ENCODE measurements at regions not wholly inside any gene's neighbourhood (a gene's known extent, or its start where the extent isn't known, plus 50 kb on each side); places are given as distances from the start of the nearest gene placed in this dataset.

- FAIRE-seq: no peak
- TF ChIP-seq TAF1 (IDR thresholded peaks at IDR 0.05; ENCODE audit: low read depth, low read length) (no peak), PAX5 (IDR thresholded peaks at IDR 0.05; ENCODE audit: insufficient read depth, low read length, severe bottlenecking) (no peak), POLR2A (IDR thresholded peaks at IDR 0.05; ENCODE audit: low read depth, low read length) (no peak), POU2F2 (IDR thresholded peaks at IDR 0.05; ENCODE audit: low read depth, low read length) (no peak), SPI1 (IDR thresholded peaks at IDR 0.05; ENCODE audit: low read depth, low read length) (no peak), POLR2AphosphoS5 (IDR thresholded peaks at IDR 0.05; ENCODE audit: low read depth, low read length) (no peak)
- DNase-seq (ENCODE audit: insufficient read length, low spot score): no peak
Measured at GRCh38 chr20:40491009-40491590, 197.9 kb downstream of the MAFB start.

- DNase-seq (ENCODE audit: insufficient read length, low spot score): no peak
Measured at GRCh38 chr20:40489886-40490285, 199.2 kb downstream of the MAFB start.

GRCh38 chr20:40488401-40488800, 200.6 kb downstream of the MAFB start:
- DNase-seq (ENCODE audit: insufficient read length, low spot score): no peak
- no peak for FAIRE-seq
- no peak for TF ChIP-seq POLR2A (IDR thresholded peaks at IDR 0.05; ENCODE audit: low read depth, low read length)

More at GRCh38 chr20:40489886-40490285, 199.2 kb downstream of the MAFB start:
- TF ChIP-seq POLR2AphosphoS5 (IDR thresholded peaks at IDR 0.05; ENCODE audit: low read depth, low read length) (no peak), SPI1 (IDR thresholded peaks at IDR 0.05; ENCODE audit: low read depth, low read length) (no peak), POLR2A (IDR thresholded peaks at IDR 0.05; ENCODE audit: low read depth, low read length) (no peak), POU2F2 (IDR thresholded peaks at IDR 0.05; ENCODE audit: low read depth, low read length) (no peak), PAX5 (IDR thresholded peaks at IDR 0.05; ENCODE audit: insufficient read depth, low read length, severe bottlenecking) (no peak), TAF1 (IDR thresholded peaks at IDR 0.05; ENCODE audit: low read depth, low read length) (no peak)
- FAIRE-seq: no peak

- DNase-seq (ENCODE audit: insufficient read length, low spot score) (no peak), FAIRE-seq (no peak)
Measured at GRCh38 chr20:40486297-40486696, 202.7 kb downstream of the MAFB start.

GRCh38 chr20:40481743-40482458, 207.1 kb downstream of the MAFB start:
- TF ChIP-seq SPI1 (IDR thresholded peaks at IDR 0.05; ENCODE audit: low read depth, low read length) (no peak), PAX5 (IDR thresholded peaks at IDR 0.05; ENCODE audit: insufficient read depth, low read length, severe bottlenecking) (no peak), POLR2AphosphoS5 (IDR thresholded peaks at IDR 0.05; ENCODE audit: low read depth, low read length) (no peak), POLR2A (IDR thresholded peaks at IDR 0.05; ENCODE audit: low read depth, low read length) (no peak), TAF1 (IDR thresholded peaks at IDR 0.05; ENCODE audit: low read depth, low read length) (no peak), POU2F2 (IDR thresholded peaks at IDR 0.05; ENCODE audit: low read depth, low read length) (no peak)
- DNase-seq (ENCODE audit: insufficient read length, low spot score): no peak
- no peak for FAIRE-seq

More at GRCh38 chr20:40486297-40486696, 202.7 kb downstream of the MAFB start:
- TF ChIP-seq POLR2A (IDR thresholded peaks at IDR 0.05; ENCODE audit: low read depth, low read length): no peak
- no peak for TF ChIP-seq TAF1 (IDR thresholded peaks at IDR 0.05; ENCODE audit: low read depth, low read length)
- TF ChIP-seq POU2F2 (IDR thresholded peaks at IDR 0.05; ENCODE audit: low read depth, low read length): no peak
- no peak for TF ChIP-seq PAX5 (IDR thresholded peaks at IDR 0.05; ENCODE audit: insufficient read depth, low read length, severe bottlenecking)
- no peak for TF ChIP-seq POLR2AphosphoS5 (IDR thresholded peaks at IDR 0.05; ENCODE audit: low read depth, low read length)
- TF ChIP-seq SPI1 (IDR thresholded peaks at IDR 0.05; ENCODE audit: low read depth, low read length): no peak

- DNase-seq (ENCODE audit: insufficient read length, low spot score): no peak
- FAIRE-seq: no peak
- TF ChIP-seq POU2F2 (IDR thresholded peaks at IDR 0.05; ENCODE audit: low read depth, low read length) (no peak), POLR2AphosphoS5 (IDR thresholded peaks at IDR 0.05; ENCODE audit: low read depth, low read length) (no peak)
Measured at GRCh38 chr20:40481337-40481736, 207.7 kb downstream of the MAFB start.

- no peak for FAIRE-seq
- DNase-seq (ENCODE audit: insufficient read length, low spot score): no peak
- TF ChIP-seq PAX5 (IDR thresholded peaks at IDR 0.05; ENCODE audit: insufficient read depth, low read length, severe bottlenecking) (no peak), SPI1 (IDR thresholded peaks at IDR 0.05; ENCODE audit: low read depth, low read length) (no peak), POU2F2 (IDR thresholded peaks at IDR 0.05; ENCODE audit: low read depth, low read length) (no peak), POLR2AphosphoS5 (IDR thresholded peaks at IDR 0.05; ENCODE audit: low read depth, low read length) (no peak), TAF1 (IDR thresholded peaks at IDR 0.05; ENCODE audit: low read depth, low read length) (no peak), POLR2A (IDR thresholded peaks at IDR 0.05; ENCODE audit: low read depth, low read length) (no peak)
Measured at GRCh38 chr20:40477805-40478204, 211.2 kb downstream of the MAFB start.

GRCh38 chr20:40476461-40476860, 212.6 kb downstream of the MAFB start:
- FAIRE-seq: no peak
- DNase-seq (ENCODE audit: insufficient read length, low spot score): no peak
- TF ChIP-seq POLR2A (IDR thresholded peaks at IDR 0.05; ENCODE audit: low read depth, low read length): no peak
- no peak for TF ChIP-seq POLR2AphosphoS5 (IDR thresholded peaks at IDR 0.05; ENCODE audit: low read depth, low read length)
- TF ChIP-seq PAX5 (IDR thresholded peaks at IDR 0.05; ENCODE audit: insufficient read depth, low read length, severe bottlenecking): no peak
- TF ChIP-seq SPI1 (IDR thresholded peaks at IDR 0.05; ENCODE audit: low read depth, low read length): no peak
- TF ChIP-seq POU2F2 (IDR thresholded peaks at IDR 0.05; ENCODE audit: low read depth, low read length): no peak
- TF ChIP-seq TAF1 (IDR thresholded peaks at IDR 0.05; ENCODE audit: low read depth, low read length): no peak

- no peak for TF ChIP-seq POU2F2 (IDR thresholded peaks at IDR 0.05; ENCODE audit: low read depth, low read length)
- TF ChIP-seq TAF1 (IDR thresholded peaks at IDR 0.05; ENCODE audit: low read depth, low read length): no peak
- no peak for TF ChIP-seq POLR2AphosphoS5 (IDR thresholded peaks at IDR 0.05; ENCODE audit: low read depth, low read length)
- no peak for TF ChIP-seq POLR2A (IDR thresholded peaks at IDR 0.05; ENCODE audit: low read depth, low read length)
- TF ChIP-seq PAX5 (IDR thresholded peaks at IDR 0.05; ENCODE audit: insufficient read depth, low read length, severe bottlenecking): no peak
- no peak for TF ChIP-seq SPI1 (IDR thresholded peaks at IDR 0.05; ENCODE audit: low read depth, low read length)
- FAIRE-seq (no peak), DNase-seq (ENCODE audit: insufficient read length, low spot score) (no peak)
Measured at GRCh38 chr20:40472905-40473304, 216.1 kb downstream of the MAFB start.

GRCh38 chr20:40471261-40471629, 217.8 kb downstream of the MAFB start:
- DNase-seq (ENCODE audit: insufficient read length, low spot score): no peak
- no peak for FAIRE-seq
- no peak for TF ChIP-seq SPI1 (IDR thresholded peaks at IDR 0.05; ENCODE audit: low read depth, low read length)
- no peak for TF ChIP-seq POLR2AphosphoS5 (IDR thresholded peaks at IDR 0.05; ENCODE audit: low read depth, low read length)
- no peak for TF ChIP-seq PAX5 (IDR thresholded peaks at IDR 0.05; ENCODE audit: insufficient read depth, low read length, severe bottlenecking)
- no peak for TF ChIP-seq POU2F2 (IDR thresholded peaks at IDR 0.05; ENCODE audit: low read depth, low read length)
- no peak for TF ChIP-seq TAF1 (IDR thresholded peaks at IDR 0.05; ENCODE audit: low read depth, low read length)
- no peak for TF ChIP-seq POLR2A (IDR thresholded peaks at IDR 0.05; ENCODE audit: low read depth, low read length)

Measured in GM12891 (cell line).